HCT116 (cell line): ENCODE measurements at regions not wholly inside any gene's neighbourhood (a gene's known extent, or its start where the extent isn't known, plus 50 kb on each side); places are given as distances from the start of the nearest gene placed in this dataset.

Experiments
- ATAC-seq: fragments of 200-7000 bp; cut with Tn5 transposase; 2 replicates; pipeline ENCODE4 v1.9.1; 2020; ENCODE audit warnings: mild to moderate bottlenecking, moderate library complexity
- BruUV-seq: library from RNA; stranded (reverse); fragments of 400-500 nt; replicated peaks from 2 replicates; lab custom pipeline; 2021; lab: Mats Ljungman, UMichigan
- CTCF ChIA-PET: fragments of 300-600 bp; sonication (Branson Sonifier 250); formaldehyde crosslinking; loops from one replicate; lab custom pipeline; 2021; ENCODE audit warnings: antibody characterized with exemption; lab: Charles Lee
- POLR2A ChIA-PET: fragments of 300-600, 350-600 bp; sonication (Branson Sonifier 250); formaldehyde crosslinking; loops from one replicate; lab custom pipeline; 2021; ENCODE audit warnings: antibody characterized with exemption; lab: Charles Lee
- RAD21 ChIA-PET, 2 experiments: fragments of 300-600 bp; sonication (Branson Sonifier 250); formaldehyde crosslinking; loops; one replicate each; lab custom pipeline; 2023; ENCODE audit warnings: low total read pairs in 2 of 2; ENCODE audit not compliant: uncharacterized antibody in 2 of 2, unreplicated experiment in 2 of 2, low non-redundant PET in 1 of 2; lab: Charles Lee
- DNase-seq: peaks from one replicate; pipeline ENCODE4 v3.0.0-alpha.2; 2010; ENCODE audit warnings: low read depth, low spot score
- H2AFZ ChIP-seq: fragments of 200-600 bp; shearing (Covaris generic), sonication (generic); 2 replicates; pipeline ENCODE4 v1.6.1; 2017; ENCODE audit warnings: low read depth, mixed run types, mixed read lengths, antibody characterized with exemption, low read length; ENCODE audit not compliant: poor library complexity, severe bottlenecking
- H3K27ac ChIP-seq: 2 replicates; pipeline ENCODE4 v1.5.1; 2012; ENCODE audit warnings: low read depth, low read length
- H3K27me3 ChIP-seq: fragments of 200-600 bp; sonication (generic); 2 replicates; pipeline ENCODE4 v1.6.1; 2016; ENCODE audit warnings: mixed run types, low read length, mixed read lengths; ENCODE audit not compliant: insufficient read depth
- H3K36me3 ChIP-seq, 2 experiments: fragments of 200-500 bp in 1 of 2; fragments of 200-600 bp in 1 of 2; sonication (Bioruptor generic) in 1 of 2; sonication (generic) in 1 of 2; 2 replicates each; pipeline versions ENCODE4 v1.5.1 to v1.6.1; 2014 to 2016; ENCODE audit warnings: low read length in 2 of 2, inconsistent platforms in 1 of 2, mixed read lengths in 1 of 2, mixed run types in 1 of 2; ENCODE audit not compliant: insufficient read depth in 2 of 2, control insufficient read depth in 1 of 2
- H3K4me1 ChIP-seq, 2 experiments: fragments of 200-600 bp in 1 of 2; sonication (generic) in 1 of 2; 2 replicates each; pipeline versions ENCODE4 v1.5.1 to v1.6.1; 2012 to 2017; ENCODE audit warnings: low read length in 2 of 2, inconsistent platforms in 1 of 2, mild to moderate bottlenecking in 1 of 2, mixed read lengths in 1 of 2, mixed run types in 1 of 2, moderate library complexity in 1 of 2; ENCODE audit not compliant: insufficient read depth in 2 of 2, control insufficient read depth in 1 of 2
- H3K4me2 ChIP-seq: fragments of 200-600 bp; sonication (generic); 2 replicates; pipeline ENCODE4 v1.6.1; 2017; ENCODE audit warnings: mixed run types, low read length, mixed read lengths
- H3K4me3 ChIP-seq, 2 experiments: fragments of 200-600 bp in 1 of 2; sonication (generic) in 1 of 2; replicated peaks in 1 of 2; 2 replicates each; pipeline ENCODE4 v1.5.1; 2011 to 2016; ENCODE audit warnings: low read length in 2 of 2, control low read depth in 1 of 2, low read depth in 1 of 2, mild to moderate bottlenecking in 1 of 2, mixed read lengths in 1 of 2, mixed run types in 1 of 2
- H3K79me2 ChIP-seq: fragments of 200-600 bp; sonication (generic); 2 replicates; pipeline ENCODE4 v1.6.1; 2017; ENCODE audit warnings: mild to moderate bottlenecking, mixed run types, low read length, moderate library complexity, mixed read lengths; ENCODE audit not compliant: insufficient read depth
- H3K9ac ChIP-seq: fragments of 200-600 bp; sonication (generic); 2 replicates; pipeline ENCODE4 v1.6.1; 2016; ENCODE audit warnings: low read length, mixed read lengths
- H3K9me2 ChIP-seq: fragments of 200-600 bp; sonication (generic), shearing (Covaris generic); 2 replicates; pipeline ENCODE4 v1.6.1; 2017; ENCODE audit warnings: mixed run types, mild to moderate bottlenecking, moderate library complexity; ENCODE audit not compliant: insufficient read depth
- H3K9me3 ChIP-seq, 2 experiments: fragments of 200-500 bp in 1 of 2; fragments of 200-600 bp in 1 of 2; sonication (Bioruptor generic) in 1 of 2; sonication (generic) in 1 of 2; 2 replicates each; pipeline ENCODE4 v1.6.1; 2014 to 2017; ENCODE audit warnings: low read length in 2 of 2, mixed read lengths in 2 of 2, inconsistent platforms in 1 of 2, low read depth in 1 of 2, mild to moderate bottlenecking in 1 of 2, mixed run types in 1 of 2, moderate library complexity in 1 of 2; ENCODE audit not compliant: control insufficient read depth in 1 of 2, insufficient read depth in 1 of 2
- H4K20me1 ChIP-seq: fragments of 200-600 bp; sonication (generic), shearing (Covaris generic); 2 replicates; pipeline ENCODE4 v1.6.1; 2017; ENCODE audit warnings: mixed run types, mild to moderate bottlenecking, moderate library complexity; ENCODE audit not compliant: insufficient read depth
- CBX3 ChIP-seq: IDR thresholded peaks from 2 replicates; pipeline ENCODE4 v1.6.1; 2012; ENCODE audit warnings: low read depth
- CEBPB ChIP-seq: IDR thresholded peaks from 2 replicates; pipeline ENCODE4 v1.6.1; 2012; ENCODE audit warnings: low read depth
- EGR1 ChIP-seq: IDR thresholded peaks from 2 replicates; pipeline ENCODE4 v1.6.1; 2012; ENCODE audit warnings: low read depth
- POLR2A ChIP-seq: IDR thresholded peaks from 2 replicates; pipeline ENCODE4 v1.7.0; 2011; ENCODE audit warnings: borderline replicate concordance; ENCODE audit not compliant: insufficient read depth, insufficient read length; ENCODE audit errors: extremely low read depth
- RAD21 ChIP-seq: IDR thresholded peaks from 2 replicates; pipeline ENCODE4 v1.6.1; 2012; ENCODE audit warnings: low read depth, mild to moderate bottlenecking
- YY1 ChIP-seq: IDR thresholded peaks from 2 replicates; pipeline ENCODE4 v1.6.1; 2011; ENCODE audit warnings: low read length, low read depth, moderate library complexity, mild to moderate bottlenecking; ENCODE audit not compliant: insufficient replicate concordance; ENCODE audit errors: extremely low read depth
- intact Hi-C: fragments of 100-400 bp; cut with micrococcal nuclease; formaldehyde crosslinking; loops from 2 replicates; pipeline ENCODE4 v1.10.0; 2022

DNA sequence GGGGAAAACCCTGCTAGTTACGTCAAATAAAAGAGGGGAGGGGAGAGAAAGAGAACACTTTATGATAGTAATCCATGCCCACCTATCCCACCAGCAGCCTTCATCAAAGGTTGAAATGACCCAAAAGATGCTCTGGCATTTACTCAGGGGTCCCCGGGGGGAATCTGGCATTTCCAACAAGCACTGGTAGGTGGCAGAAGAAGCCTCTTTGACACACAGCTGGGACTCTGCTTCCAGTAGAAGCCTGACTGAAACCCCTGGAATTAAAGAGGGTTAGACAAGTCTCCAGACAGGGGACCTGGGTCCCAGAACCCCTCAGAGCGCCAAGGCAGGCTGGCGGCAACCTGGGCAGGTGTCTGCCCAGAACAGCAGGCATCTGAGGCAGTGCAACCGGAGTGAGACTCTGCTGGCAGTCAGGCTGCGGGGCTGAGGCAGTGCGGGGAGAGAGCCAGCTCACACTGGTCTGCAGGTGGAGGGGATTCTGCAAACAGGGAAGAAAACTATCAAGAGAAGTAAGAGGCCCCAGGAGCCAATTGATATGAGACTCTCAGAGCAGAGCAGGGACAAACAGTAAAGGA is 85.0 kb upstream of the CAPRIN2 start:
- Histone ChIP-seq H3K4me3 (no peak overlapping the region), H3K4me1 (peaks cover 0 to 11% of the 10 kb centered on the region in 2 experiments; a peak in 2 of 4 replicates), H3K27me3 (no peaks in the 10 kb centered on the region), H3K4me2 (no peak overlapping the region), H3K36me3 (no peaks in the 10 kb centered on the region), H2AFZ (no peak overlapping the region), H3K9me3 (no peaks in the 10 kb centered on the region), H3K9ac (no peak overlapping the region), H3K79me2 (no peaks in the 10 kb centered on the region), H3K27ac (no peak overlapping the region), H3K9me2 (no peaks in the 10 kb centered on the region), H4K20me1 (no peaks in the 10 kb centered on the region)
- no TSS peak for BruUV-seq
- ChIA-PET CTCF (no interaction called here), POLR2A (no interaction called here), RAD21 (no interaction called here)
- ATAC-seq (no peak), DNase-seq (no peak)
- intact Hi-C loops = loop anchor here (10.0 kb wide), 1 partner anchor 795 kb away; no protein-coding TSS in a partner anchor
- TF ChIP-seq YY1 = no peak
- peak; percentile 3; the same call in 1 of the 2 replicates for TF ChIP-seq RAD21
- no peak for TF ChIP-seq CBX3
- TF ChIP-seq POLR2A = no peak

DNA sequence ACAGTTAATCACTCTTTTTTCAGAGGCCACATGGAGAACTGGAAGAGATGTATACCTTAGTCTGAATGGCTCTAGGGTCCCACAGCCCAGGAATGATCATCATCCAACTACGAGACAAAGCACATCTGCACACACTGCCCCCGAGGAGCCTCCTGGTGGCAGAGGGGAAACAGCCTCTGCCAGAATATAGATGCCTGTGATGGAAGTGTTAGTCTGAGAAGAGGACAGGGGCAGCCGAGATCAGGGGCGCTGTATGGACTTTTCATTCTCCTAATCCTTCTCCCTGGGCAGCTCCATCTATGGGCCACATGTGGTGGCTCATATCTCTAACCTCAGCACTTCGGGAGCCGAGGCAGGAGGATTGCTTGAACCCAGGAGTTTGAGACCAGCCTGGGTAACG is 82.8 kb upstream of the CAPRIN2 start:
- H3K4me2 ChIP-seq = peak overlapping the region; percentile 19; the same call in 1 of the 2 replicates
- peak; percentile 57 for ATAC-seq
- BruUV-seq = no TSS peak
- no peak overlapping the region for H2AFZ ChIP-seq
- DNase-seq = no peak
- H4K20me1 ChIP-seq = no peaks in the 10 kb centered on the region
- H3K4me1 ChIP-seq = peaks cover 0 to 11% of the 10 kb centered on the region in 2 experiments; a peak in 2 of 4 replicates
- no peaks in the 10 kb centered on the region for H3K79me2 ChIP-seq
- ChIA-PET RAD21 (no interaction called here), POLR2A (no interaction called here), CTCF (no interaction called here)
- no peak overlapping the region for H3K9ac ChIP-seq
- H3K27me3 ChIP-seq = no peaks in the 10 kb centered on the region
- intact Hi-C loops = no loop called here
- no peak overlapping the region for H3K4me3 ChIP-seq
- no peak overlapping the region for H3K27ac ChIP-seq
- 0 out of 2 replicates have a peak, but pooled peaks have one; percentile 5 for TF ChIP-seq RAD21
- no peak for TF ChIP-seq CEBPB
- no peak for TF ChIP-seq EGR1
- H3K9me2 ChIP-seq = no peaks in the 10 kb centered on the region
- H3K9me3 ChIP-seq = no peaks in the 10 kb centered on the region
- H3K36me3 ChIP-seq = no peaks in the 10 kb centered on the region
